DND-41 (cell line): ENCODE measurements at regions not wholly inside any gene's neighbourhood (a gene's known extent, or its start where the extent isn't known, plus 50 kb on each side); places are given as distances from the start of the nearest gene placed in this dataset.
"Not testable (repeated sequence)": the region's sequence is repeated elsewhere in the genome, so short reads cannot be mapped to it uniquely, and the experiment has no call there.

Experiments used
- EZH2 ChIP-seq: IDR thresholded peaks from 3 replicates; pipeline ENCODE4 v1.6.1; 2012; ENCODE audit warnings: borderline replicate concordance, low read depth, mild to moderate bottlenecking, moderate library complexity, low read length, inconsistent platforms; ENCODE audit not compliant: severe bottlenecking
- TF ChIP-seq, protein P1 (sequence below): IDR thresholded peaks from 2 replicates; pipeline ENCODE4 v1.5.1; 2012; ENCODE audit warnings: borderline replicate concordance, low read length, moderate library complexity, mild to moderate bottlenecking; ENCODE audit not compliant: poor library complexity, severe bottlenecking; ENCODE audit errors: extremely low read depth

DNA sequence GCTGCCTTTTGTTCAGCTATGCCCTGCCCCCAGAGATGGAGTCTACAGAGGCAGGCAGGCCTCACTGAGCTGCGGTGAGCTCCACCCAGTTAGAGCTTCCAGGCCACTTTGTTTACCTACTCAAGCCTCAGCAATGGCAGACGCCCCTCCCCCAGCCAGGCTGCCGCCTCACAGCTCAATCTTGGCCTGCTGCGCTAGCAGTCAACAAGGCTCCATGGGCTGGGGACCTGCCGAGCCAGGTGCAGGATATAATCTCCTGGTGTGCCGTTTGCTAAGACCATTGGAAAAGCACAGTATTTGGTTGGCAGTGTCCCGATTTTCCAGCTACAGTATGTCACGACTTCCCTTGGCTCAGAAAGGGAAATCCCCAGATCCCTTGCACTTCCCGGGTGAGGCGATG, 862.0 kb downstream of the GRID1 start:
- TF ChIP-seq, protein P1, sequence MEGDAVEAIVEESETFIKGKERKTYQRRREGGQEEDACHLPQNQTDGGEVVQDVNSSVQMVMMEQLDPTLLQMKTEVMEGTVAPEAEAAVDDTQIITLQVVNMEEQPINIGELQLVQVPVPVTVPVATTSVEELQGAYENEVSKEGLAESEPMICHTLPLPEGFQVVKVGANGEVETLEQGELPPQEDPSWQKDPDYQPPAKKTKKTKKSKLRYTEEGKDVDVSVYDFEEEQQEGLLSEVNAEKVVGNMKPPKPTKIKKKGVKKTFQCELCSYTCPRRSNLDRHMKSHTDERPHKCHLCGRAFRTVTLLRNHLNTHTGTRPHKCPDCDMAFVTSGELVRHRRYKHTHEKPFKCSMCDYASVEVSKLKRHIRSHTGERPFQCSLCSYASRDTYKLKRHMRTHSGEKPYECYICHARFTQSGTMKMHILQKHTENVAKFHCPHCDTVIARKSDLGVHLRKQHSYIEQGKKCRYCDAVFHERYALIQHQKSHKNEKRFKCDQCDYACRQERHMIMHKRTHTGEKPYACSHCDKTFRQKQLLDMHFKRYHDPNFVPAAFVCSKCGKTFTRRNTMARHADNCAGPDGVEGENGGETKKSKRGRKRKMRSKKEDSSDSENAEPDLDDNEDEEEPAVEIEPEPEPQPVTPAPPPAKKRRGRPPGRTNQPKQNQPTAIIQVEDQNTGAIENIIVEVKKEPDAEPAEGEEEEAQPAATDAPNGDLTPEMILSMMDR = not testable (repeated sequence)
- TF ChIP-seq EZH2 = not testable (repeated sequence)
